ENCODE measurements at regions not wholly inside any gene's neighbourhood (a gene's known extent, or its start where the extent isn't known, plus 50 kb on each side); places are given as distances from the start of the nearest gene placed in this dataset.

GRCh38 chr4:10354225-10354624, 103.0 kb downstream of the ZNF518B start:
- H3K4me2 ChIP-seq (replicated peaks; ENCODE audit: low read depth, low read length, poor library complexity, severe bottlenecking), result no peak overlapping the region
- no peak overlapping the region for H3K27ac Mint-ChIP-seq
- DNase-seq (no peak), ATAC-seq (ENCODE audit: low read depth) (no peak)
- no peak overlapping the region for H2AFZ ChIP-seq (ENCODE audit: insufficient read depth, low read depth, low read length, poor library complexity, severe bottlenecking)
- H3K4me3 Mint-ChIP-seq, result no peak overlapping the region
- WGBS (ENCODE audit: insufficient coverage), result 97% methylated on average over 2 of the region's 2 CpGs
- H3K4me1 Mint-ChIP-seq, result no peaks in the 10 kb centered on the region
- no peaks in the 10 kb centered on the region for H3K4me1 ChIP-seq (ENCODE audit: control insufficient read depth in 2 of 2, insufficient read depth in 2 of 2, low read length in 2 of 2)
- intact Hi-C loops (cut with micrococcal nuclease), result no loop called here
- peaks cover 26% of the 10 kb centered on the region for H3K27me3 Mint-ChIP-seq
- H3K36me3 ChIP-seq (replicated peaks in 1 of 2; ENCODE audit: control extremely low read depth in 1 of 2, control insufficient read depth in 1 of 2, extremely low read depth in 1 of 2, insufficient read depth in 2 of 2, low read length in 1 of 2), result no peaks in the 10 kb centered on the region
- TF ChIP-seq CTCF (IDR thresholded peaks at IDR 0.05), result no peak
- no peak for TF ChIP-seq EZH2 (IDR thresholded peaks at IDR 0.05; ENCODE audit: borderline replicate concordance, insufficient read depth, low read depth, low read length, poor library complexity, severe bottlenecking)
- no peaks in the 10 kb centered on the region for H3K9me3 Mint-ChIP-seq (ENCODE audit: insufficient read depth)
- no peak overlapping the region for H3K4me3 ChIP-seq (ENCODE audit: control extremely low read depth in 1 of 5, extremely low read depth in 1 of 5, insufficient read depth in 1 of 5, low read depth in 2 of 5, low read length in 4 of 5)
- POLR2A ChIA-PET, result no interaction called here
- CTCF ChIA-PET, result no interaction called here
- H4K20me1 ChIP-seq (ENCODE audit: control insufficient read depth, insufficient read depth, low read length, poor library complexity, severe bottlenecking), result no peaks in the 10 kb centered on the region
- H3K79me2 ChIP-seq (ENCODE audit: control insufficient read depth, insufficient read depth, low read length), result no peaks in the 10 kb centered on the region
- H3K27me3 ChIP-seq (replicated peaks in 1 of 4; ENCODE audit: control extremely low read depth in 1 of 4, control insufficient read depth in 3 of 4, insufficient read depth in 4 of 4, low read length in 3 of 4), result peaks cover 0 to 6% (median 3%) of the 10 kb centered on the region in 4 experiments
- no peaks in the 10 kb centered on the region for H3K9me3 ChIP-seq (ENCODE audit: control extremely low read depth in 1 of 3, control insufficient read depth in 2 of 3, insufficient read depth in 1 of 3, low read length in 2 of 3)
- no peak overlapping the region for H3K9ac ChIP-seq (ENCODE audit: low read length)
- no peak overlapping the region for H3K27ac ChIP-seq (ENCODE audit: low read length in 2 of 2)

GRCh38 chr4:10353110-10353509, 104.1 kb downstream of the ZNF518B start:
- Histone ChIP-seq H3K79me2 (ENCODE audit: control insufficient read depth, insufficient read depth, low read length) (no peaks in the 10 kb centered on the region), H3K9me3 (ENCODE audit: control extremely low read depth in 1 of 3, control insufficient read depth in 2 of 3, insufficient read depth in 1 of 3, low read length in 2 of 3) (no peaks in the 10 kb centered on the region), H3K36me3 (replicated peaks in 1 of 2; ENCODE audit: control extremely low read depth in 1 of 2, control insufficient read depth in 1 of 2, extremely low read depth in 1 of 2, insufficient read depth in 2 of 2, low read length in 1 of 2) (no peaks in the 10 kb centered on the region), H3K27ac (ENCODE audit: low read length in 2 of 2) (no peak overlapping the region), H3K4me3 (ENCODE audit: control extremely low read depth in 1 of 5, extremely low read depth in 1 of 5, insufficient read depth in 1 of 5, low read depth in 2 of 5, low read length in 4 of 5) (no peak overlapping the region), H4K20me1 (ENCODE audit: control insufficient read depth, insufficient read depth, low read length, poor library complexity, severe bottlenecking) (no peaks in the 10 kb centered on the region), H2AFZ (ENCODE audit: insufficient read depth, low read depth, low read length, poor library complexity, severe bottlenecking) (no peak overlapping the region), H3K9ac (ENCODE audit: low read length) (no peak overlapping the region), H3K27me3 (replicated peaks in 1 of 4; ENCODE audit: control extremely low read depth in 1 of 4, control insufficient read depth in 3 of 4, insufficient read depth in 4 of 4, low read length in 3 of 4) (peaks cover 0 to 6% (median 0%) of the 10 kb centered on the region in 4 experiments), H3K4me1 (ENCODE audit: control insufficient read depth in 2 of 2, insufficient read depth in 2 of 2, low read length in 2 of 2) (no peaks in the 10 kb centered on the region), H3K4me2 (replicated peaks; ENCODE audit: low read depth, low read length, poor library complexity, severe bottlenecking) (no peak overlapping the region)
- Mint-ChIP-seq H3K27ac (no peak overlapping the region), H3K4me1 (no peaks in the 10 kb centered on the region), H3K9me3 (ENCODE audit: insufficient read depth) (no peaks in the 10 kb centered on the region), H3K27me3 (peaks cover 26% of the 10 kb centered on the region), H3K4me3 (no peak overlapping the region)
- TF ChIP-seq EZH2 (IDR thresholded peaks at IDR 0.05; ENCODE audit: borderline replicate concordance, insufficient read depth, low read depth, low read length, poor library complexity, severe bottlenecking), result no peak
- no peak for TF ChIP-seq CTCF (IDR thresholded peaks at IDR 0.05)
- ATAC-seq (ENCODE audit: low read depth) (no peak), DNase-seq (no peak)
- intact Hi-C loops (cut with micrococcal nuclease), result no loop called here
- ChIA-PET CTCF (no interaction called here), POLR2A (no interaction called here)

All from B cell (primary cell).